K562 (cell line): ENCODE measurements at regions not wholly inside any gene's neighbourhood (a gene's known extent, or its start where the extent isn't known, plus 50 kb on each side); places are given as distances from the start of the nearest gene placed in this dataset.

Source experiments
- ATAC-seq: fragments of 200-7000 bp; cut with Tn5 transposase; 3 replicates; pipeline ENCODE4 v1.9.1; 2020; ENCODE audit warnings: moderate library complexity
- BruUV-seq: library from RNA; stranded (reverse); fragments of 400-500 nt; replicated peaks from 2 replicates; lab custom pipeline; 2021; lab: Mats Ljungman, UMichigan
- CTCF ChIA-PET: fragments of 300-600 bp; formaldehyde crosslinking; extraction: SDS; loops from one replicate; lab custom pipeline; 2021; ENCODE audit warnings: low intra/inter-chr PET ratio; lab: Yijun Ruan, JAX
- POLR2A ChIA-PET: fragments of 300-600, 350-650 bp; sonication (Branson Sonifier 250); formaldehyde crosslinking; extraction: SDS; loops from one replicate; lab custom pipeline; 2021; ENCODE audit warnings: antibody characterized with exemption, inconsistent platforms; lab: Yijun Ruan, JAX
- DNase-seq, 4 experiments: peaks; one replicate each; pipeline versions ENCODE4 v3.0.0 to v3.0.0-alpha.2; 2011 to 2018; ENCODE audit warnings: low spot score in 3 of 4, mixed read lengths in 3 of 4; ENCODE audit errors: extremely low read depth in 1 of 4
- FAIRE-seq: peaks from 2 replicates; lab custom pipeline; 2011; peaks lifted over from hg19 to GRCh38; lab: Jason Lieb, UNC
- H2AFZ ChIP-seq: 2 replicates; pipeline ENCODE4 v1.6.0; 2011; ENCODE audit warnings: low read depth, low read length, control low read depth, inconsistent platforms
- H3K27ac ChIP-seq: fragments of 200-600 bp; 3 replicates; pipeline ENCODE4 v1.8.0; 2011; ENCODE audit warnings: low read depth, mild to moderate bottlenecking, control low read depth, inconsistent platforms, low read length, moderate library complexity, mixed read lengths; ENCODE audit errors: extremely low read depth
- H3K27me3 ChIP-seq, 2 experiments: fragments of 300-600 bp in 1 of 2; 2 replicates in 1 of 2; 3 replicates in 1 of 2; pipeline versions ENCODE4 v1.6.0 to v1.8.0; 2011; ENCODE audit warnings: inconsistent platforms in 2 of 2, low read length in 2 of 2, mild to moderate bottlenecking in 1 of 2, mixed read lengths in 1 of 2, moderate library complexity in 1 of 2; ENCODE audit not compliant: control insufficient read depth in 2 of 2, insufficient read depth in 2 of 2
- H3K36me3 ChIP-seq: fragments of 300-600 bp; 3 replicates; pipeline ENCODE4 v1.8.0; 2011; ENCODE audit warnings: mild to moderate bottlenecking, low read length, inconsistent platforms; ENCODE audit not compliant: control insufficient read depth, insufficient read depth
- H3K4me1 ChIP-seq, 2 experiments: fragments of 200-600 bp in 1 of 2; replicated peaks in 1 of 2; 2 replicates in 1 of 2; 3 replicates in 1 of 2; pipeline versions ENCODE4 v1.5.1 to v1.8.0; 2011; ENCODE audit warnings: inconsistent platforms in 2 of 2, low read length in 2 of 2, mild to moderate bottlenecking in 1 of 2, mixed read lengths in 1 of 2, moderate library complexity in 1 of 2; ENCODE audit not compliant: control insufficient read depth in 2 of 2, insufficient read depth in 2 of 2
- H3K4me2 ChIP-seq: 2 replicates; pipeline ENCODE4 v1.6.1; 2011; ENCODE audit warnings: low read length, control low read depth, inconsistent platforms, mixed read lengths; ENCODE audit not compliant: insufficient read depth
- H3K4me3 ChIP-seq: fragments of 200-600 bp; sonication (generic), shearing (Covaris generic); 2 replicates; pipeline ENCODE4 v1.5.1; 2016; ENCODE audit warnings: control low read depth, inconsistent platforms
- H3K79me2 ChIP-seq: fragments of 200-600 bp; 3 replicates; pipeline ENCODE4 v1.8.0; 2011; ENCODE audit warnings: low read length, inconsistent platforms; ENCODE audit not compliant: control insufficient read depth, insufficient read depth
- H3K9ac ChIP-seq, 2 experiments: 2 replicates each; pipeline versions ENCODE4 v1.6.0 to v1.6.1; 2011; ENCODE audit warnings: low read depth in 2 of 2, low read length in 2 of 2, control low read depth in 1 of 2, inconsistent platforms in 1 of 2, mild to moderate bottlenecking in 1 of 2, mixed read lengths in 1 of 2; ENCODE audit not compliant: insufficient read depth in 1 of 2
- H3K9me1 ChIP-seq: one replicate; pipeline ENCODE4 v1.6.0; 2011; ENCODE audit warnings: inconsistent platforms, mild to moderate bottlenecking, low read length, moderate library complexity; ENCODE audit not compliant: control insufficient read depth, insufficient read depth
- H3K9me3 ChIP-seq: replicated peaks from 2 replicates; pipeline ENCODE4 v1.5.1; 2011; ENCODE audit warnings: low read depth, low read length, inconsistent platforms; ENCODE audit not compliant: control insufficient read depth, insufficient read depth
- H4K20me1 ChIP-seq: replicated peaks from 2 replicates; pipeline ENCODE4 v1.6.1; 2011; ENCODE audit warnings: low read length, inconsistent platforms, mixed read lengths; ENCODE audit not compliant: control insufficient read depth, insufficient read depth
- FOS ChIP-seq: IDR thresholded peaks from 3 replicates; pipeline ENCODE4 v1.6.1; 2011; ENCODE audit not compliant: insufficient read length; ENCODE audit errors: extremely low read depth
- IRF1 ChIP-seq: sonication (generic); formaldehyde crosslinking; IDR thresholded peaks from 2 replicates; pipeline ENCODE4 v1.8.0; 2022; ENCODE audit warnings: missing genetic modification reagents, mild to moderate bottlenecking, borderline replicate concordance
- NBN ChIP-seq: fragments of 450-650 bp; IDR thresholded peaks from 2 replicates; pipeline ENCODE4 v1.6.1; 2016; ENCODE audit warnings: low read depth, mild to moderate bottlenecking
- NR1H2 ChIP-seq: sonication (generic); formaldehyde crosslinking; IDR thresholded peaks from 2 replicates; pipeline ENCODE4 v1.4.0; 2020; ENCODE audit warnings: mild to moderate bottlenecking, missing genetic modification reagents
- RAD51 ChIP-seq: fragments of 450-650 bp; IDR thresholded peaks from 2 replicates; pipeline ENCODE4 v1.7.1; 2016; ENCODE audit warnings: low read depth, mild to moderate bottlenecking, borderline replicate concordance
- ZFP91 ChIP-seq: sonication (generic); formaldehyde crosslinking; IDR thresholded peaks from 2 replicates; pipeline ENCODE4 v1.8.0; 2022; ENCODE audit warnings: mild to moderate bottlenecking, missing genetic modification reagents
- ZNF23 ChIP-seq: fragments of 250-450 bp; sonication (Bioruptor Pico); IDR thresholded peaks from 2 replicates; pipeline ENCODE4 v1.4.0; 2020; ENCODE audit warnings: mild to moderate bottlenecking
- ZNF445 ChIP-seq: fragments of 250-450 bp; sonication (Bioruptor Pico); IDR thresholded peaks from 2 replicates; pipeline ENCODE4 v1.4.0; 2020; ENCODE audit warnings: low read depth, mild to moderate bottlenecking, moderate library complexity
- WGBS: fragments of 100-300 bp; shearing (Covaris generic); methylation state at CpG from one replicate; pipeline ENCODE4 v1.1.6; 2016; ENCODE audit warnings: low coverage, mixed read lengths; ENCODE audit not compliant: insufficient coverage; ENCODE audit errors: missing lambda C conversion rate; 5-methylcytosine and 5-hydroxymethylcytosine counted together
- in situ Hi-C: fragments of 300-500 bp; cut with MboI; formaldehyde crosslinking; loops from 4 replicates; pipeline ENCODE4 v1.15.0; 2018; ENCODE audit warnings: inconsistent platforms, mixed read lengths
- intact Hi-C: fragments of 100-400 bp; cut with micrococcal nuclease; formaldehyde crosslinking; loops from 2 replicates; pipeline ENCODE4 v1.14.2; 2022
- TF ChIP-seq, protein P1 (sequence below): sonication (generic); formaldehyde crosslinking; IDR thresholded peaks from 2 replicates; pipeline ENCODE4 v1.8.1; 2022; ENCODE audit warnings: missing genetic modification reagents

- Histone ChIP-seq H3K27ac (no peak overlapping the region), H3K36me3 (no peaks in the 10 kb centered on the region), H3K79me2 (no peaks in the 10 kb centered on the region), H2AFZ (no peak overlapping the region), H3K27me3 (0 out of 5 replicates have a peak, but pooled peaks cover 0 to 4% of the 10 kb centered on the region in 2 experiments), H4K20me1 (no peaks in the 10 kb centered on the region), H3K9me1 (no peaks in the 10 kb centered on the region), H3K9me3 (no peaks in the 10 kb centered on the region), H3K9ac (no peak overlapping the region), H3K4me2 (no peak overlapping the region), H3K4me3 (no peak overlapping the region), H3K4me1 (no peaks in the 10 kb centered on the region)
- DNase-seq (no peak), ATAC-seq (no peak)
- ChIA-PET CTCF (no interaction called here), POLR2A (no interaction called here)
- intact Hi-C loops (no loop called here), in situ Hi-C loops (no loop called here)
- 0% methylated on average over 7 of the region's 7 CpGs for WGBS
- no TSS peak for BruUV-seq
- TF ChIP-seq NR1H2 (CRISPR knock-in tag), result no peak
- TF ChIP-seq, all 486 proteins: peak for 0
- no peak for FAIRE-seq
These were observed 464.6 kb downstream of the FUT8 start for GRCh38 chr14:65877166-65877565.

GRCh38 chr14:65877624-65878023 lies 465.1 kb downstream of the FUT8 start:
- ATAC-seq (no peak), DNase-seq (no peak), FAIRE-seq (no peak)
- in situ Hi-C loops, result no loop called here
- no TSS peak for BruUV-seq
- Histone ChIP-seq H3K27ac (no peak overlapping the region), H3K4me3 (no peak overlapping the region), H3K9me3 (no peaks in the 10 kb centered on the region), H2AFZ (no peak overlapping the region), H3K79me2 (no peaks in the 10 kb centered on the region), H4K20me1 (no peaks in the 10 kb centered on the region), H3K4me2 (no peak overlapping the region), H3K27me3 (0 out of 5 replicates have a peak, but pooled peaks cover 0 to 4% of the 10 kb centered on the region in 2 experiments), H3K36me3 (no peaks in the 10 kb centered on the region), H3K9me1 (no peaks in the 10 kb centered on the region), H3K9ac (no peak overlapping the region), H3K4me1 (no peaks in the 10 kb centered on the region)
- 2% methylated on average over 4 of the region's 4 CpGs for WGBS
- ChIA-PET CTCF (no interaction called here), POLR2A (interaction anchor here (0.5 kb wide), 1 partner anchor 145 kb away, joined by 3 read pairs; no protein-coding TSS in a partner anchor)
- intact Hi-C loops, result no loop called here
- TF ChIP-seq ZFP91 (CRISPR knock-in tag) (no peak), FOS (no peak), IRF1 (no peak), RAD51 (no peak), ZNF23 (no peak), NBN (no peak), ZNF445 (CRISPR knock-in tag) (no peak)
- TF ChIP-seq, protein P1, sequence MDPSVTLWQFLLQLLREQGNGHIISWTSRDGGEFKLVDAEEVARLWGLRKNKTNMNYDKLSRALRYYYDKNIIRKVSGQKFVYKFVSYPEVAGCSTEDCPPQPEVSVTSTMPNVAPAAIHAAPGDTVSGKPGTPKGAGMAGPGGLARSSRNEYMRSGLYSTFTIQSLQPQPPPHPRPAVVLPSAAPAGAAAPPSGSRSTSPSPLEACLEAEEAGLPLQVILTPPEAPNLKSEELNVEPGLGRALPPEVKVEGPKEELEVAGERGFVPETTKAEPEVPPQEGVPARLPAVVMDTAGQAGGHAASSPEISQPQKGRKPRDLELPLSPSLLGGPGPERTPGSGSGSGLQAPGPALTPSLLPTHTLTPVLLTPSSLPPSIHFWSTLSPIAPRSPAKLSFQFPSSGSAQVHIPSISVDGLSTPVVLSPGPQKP (CRISPR knock-in tag), result no peak
